Liver (tissue), 3 donors: ENCODE measurements at regions not wholly inside any gene's neighbourhood (a gene's known extent, or its start where the extent isn't known, plus 50 kb on each side); places are given as distances from the start of the nearest gene placed in this dataset.

ENCODE experiments used
- ATF3 ChIP-seq: IDR thresholded peaks from 2 replicates; pipeline ENCODE4 v1.6.1; 2016; ENCODE audit warnings: antibody characterized with exemption
- EGR1 ChIP-seq, 2 donors: IDR thresholded peaks; 2 replicates each; pipeline ENCODE4 v1.6.1; 2016 to 2018; ENCODE audit warnings: antibody characterized with exemption in 2 of 2, low read depth in 2 of 2
- REST ChIP-seq: IDR thresholded peaks from 2 replicates; pipeline ENCODE4 v1.6.1; 2016; ENCODE audit warnings: antibody characterized with exemption, mild to moderate bottlenecking
- RXRA ChIP-seq, 2 donors: IDR thresholded peaks; 2 replicates each; pipeline ENCODE4 v1.6.1; 2017 to 2018; ENCODE audit warnings: antibody characterized with exemption in 2 of 2, mild to moderate bottlenecking in 1 of 2
- SP1 ChIP-seq: IDR thresholded peaks from 2 replicates; pipeline ENCODE4 v1.6.1; 2018; ENCODE audit warnings: antibody characterized with exemption, mild to moderate bottlenecking
- TAF1 ChIP-seq: conservative IDR thresholded peaks from 2 replicates; pipeline ENCODE4 v1.6.1; 2016; ENCODE audit warnings: antibody characterized with exemption, mild to moderate bottlenecking
- YY1 ChIP-seq: IDR thresholded peaks from 2 replicates; pipeline ENCODE4 v1.6.1; 2016; ENCODE audit warnings: antibody characterized with exemption, mild to moderate bottlenecking
- TF ChIP-seq, protein P1 (sequence below): fragments of 150-350 bp; IDR thresholded peaks from 2 replicates; pipeline ENCODE4 v1.5.1; 2017; ENCODE audit warnings: improper control_type of control experiment, low read depth, low read length; ENCODE audit not compliant: missing input control
- TF ChIP-seq, protein P2 (sequence below): IDR thresholded peaks from 2 replicates; pipeline ENCODE4 v1.6.1; 2016; ENCODE audit warnings: antibody characterized with exemption
- donor health status: healthy.
- donor health status: healthy.

DNA sequence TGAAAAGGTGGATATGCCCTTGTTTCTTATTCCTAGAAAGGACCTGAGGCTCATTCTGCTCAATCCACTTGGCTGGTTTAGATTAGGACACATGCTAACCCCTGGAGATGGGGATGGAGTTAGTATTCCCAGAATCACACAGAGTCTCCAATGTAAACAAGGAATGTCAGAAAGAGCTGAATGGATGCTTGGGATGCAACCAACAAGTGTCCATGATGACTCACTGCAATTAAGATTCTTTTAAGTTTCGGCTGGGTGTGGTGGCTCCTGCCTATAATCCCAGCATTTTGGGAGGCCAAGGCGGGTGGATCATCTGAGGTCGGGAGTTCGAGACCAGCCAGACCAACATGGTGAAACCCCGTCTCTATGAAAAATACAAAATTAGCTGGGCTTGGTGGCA, 315.5 kb upstream of the AZI2 start:
- TF ChIP-seq SP1 (no peak), REST (no peak), ATF3 (no peak), EGR1 (IDR thresholded peaks at IDR 0.05; ENCODE audit: low read depth in 2 of 2) (no peak), YY1 (no peak), RXRA (IDR thresholded peaks at IDR 0.05) (no peak), TAF1 (no peak)
- TF ChIP-seq, protein P1, sequence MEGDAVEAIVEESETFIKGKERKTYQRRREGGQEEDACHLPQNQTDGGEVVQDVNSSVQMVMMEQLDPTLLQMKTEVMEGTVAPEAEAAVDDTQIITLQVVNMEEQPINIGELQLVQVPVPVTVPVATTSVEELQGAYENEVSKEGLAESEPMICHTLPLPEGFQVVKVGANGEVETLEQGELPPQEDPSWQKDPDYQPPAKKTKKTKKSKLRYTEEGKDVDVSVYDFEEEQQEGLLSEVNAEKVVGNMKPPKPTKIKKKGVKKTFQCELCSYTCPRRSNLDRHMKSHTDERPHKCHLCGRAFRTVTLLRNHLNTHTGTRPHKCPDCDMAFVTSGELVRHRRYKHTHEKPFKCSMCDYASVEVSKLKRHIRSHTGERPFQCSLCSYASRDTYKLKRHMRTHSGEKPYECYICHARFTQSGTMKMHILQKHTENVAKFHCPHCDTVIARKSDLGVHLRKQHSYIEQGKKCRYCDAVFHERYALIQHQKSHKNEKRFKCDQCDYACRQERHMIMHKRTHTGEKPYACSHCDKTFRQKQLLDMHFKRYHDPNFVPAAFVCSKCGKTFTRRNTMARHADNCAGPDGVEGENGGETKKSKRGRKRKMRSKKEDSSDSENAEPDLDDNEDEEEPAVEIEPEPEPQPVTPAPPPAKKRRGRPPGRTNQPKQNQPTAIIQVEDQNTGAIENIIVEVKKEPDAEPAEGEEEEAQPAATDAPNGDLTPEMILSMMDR = no peak
- TF ChIP-seq, protein P2, sequence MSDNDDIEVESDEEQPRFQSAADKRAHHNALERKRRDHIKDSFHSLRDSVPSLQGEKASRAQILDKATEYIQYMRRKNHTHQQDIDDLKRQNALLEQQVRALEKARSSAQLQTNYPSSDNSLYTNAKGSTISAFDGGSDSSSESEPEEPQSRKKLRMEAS = no peak
